Mesendoderm (in vitro differentiated cells): ENCODE measurements at regions not wholly inside any gene's neighbourhood (a gene's known extent, or its start where the extent isn't known, plus 50 kb on each side); places are given as distances from the start of the nearest gene placed in this dataset.
"Not testable (repeated sequence)": the region's sequence is repeated elsewhere in the genome, so short reads cannot be mapped to it uniquely, and the experiment has no call there.

Experiments
- DNase-seq: peaks from one replicate; pipeline ENCODE4 v3.0.0; 2013
- H2AK5ac ChIP-seq: 2 replicates; pipeline ENCODE4 v1.6.1; 2013; ENCODE audit warnings: low read length, inconsistent platforms
- H2BK120ac ChIP-seq: 2 replicates; pipeline ENCODE4 v1.6.1; 2013; ENCODE audit warnings: low read depth, mild to moderate bottlenecking, low read length, moderate library complexity, mixed read lengths
- H2BK15ac ChIP-seq: replicated peaks from 2 replicates; pipeline ENCODE4 v1.6.1; 2013; ENCODE audit warnings: low read depth, mild to moderate bottlenecking, moderate library complexity
- H2BK5ac ChIP-seq: 2 replicates; pipeline ENCODE4 v1.6.1; 2013; ENCODE audit warnings: low read length, inconsistent platforms
- H3K18ac ChIP-seq: 2 replicates; pipeline ENCODE4 v1.6.1; 2013; ENCODE audit warnings: mild to moderate bottlenecking, low read length, mixed read lengths
- H3K23ac ChIP-seq: one replicate; pipeline ENCODE4 v1.6.1; 2013; ENCODE audit warnings: low read length
- H3K27ac ChIP-seq: 2 replicates; pipeline ENCODE4 v1.5.1; 2013; ENCODE audit warnings: low read depth, mild to moderate bottlenecking, inconsistent platforms, low read length, moderate library complexity
- H3K27me3 ChIP-seq: 2 replicates; pipeline ENCODE4 v1.6.1; 2013; ENCODE audit warnings: low read length, control low read depth, mild to moderate bottlenecking, inconsistent platforms; ENCODE audit not compliant: insufficient read depth, poor library complexity
- H3K36me3 ChIP-seq: 2 replicates; pipeline ENCODE4 v1.6.1; 2013; ENCODE audit warnings: low read length, inconsistent platforms; ENCODE audit not compliant: control insufficient read depth, insufficient read depth
- H3K4ac ChIP-seq: one replicate; pipeline ENCODE4 v1.6.1; 2013; ENCODE audit warnings: low read depth, mild to moderate bottlenecking, low read length, moderate library complexity
- H3K4me1 ChIP-seq: 2 replicates; pipeline ENCODE4 v1.6.1; 2013; ENCODE audit warnings: low read depth, low read length, inconsistent platforms; ENCODE audit not compliant: control insufficient read depth
- H3K4me2 ChIP-seq: 2 replicates; pipeline ENCODE4 v1.6.1; 2013; ENCODE audit warnings: low read length
- H3K4me3 ChIP-seq: 2 replicates; pipeline ENCODE4 v1.5.1; 2013; ENCODE audit warnings: mild to moderate bottlenecking, low read length
- H3K56ac ChIP-seq: one replicate; pipeline ENCODE4 v1.6.1; 2013; ENCODE audit warnings: low read length
- H3K79me1 ChIP-seq: 2 replicates; pipeline ENCODE4 v1.6.1; 2013; ENCODE audit warnings: low read length, inconsistent platforms
- H3K79me2 ChIP-seq: 2 replicates; pipeline ENCODE4 v1.6.1; 2013; ENCODE audit warnings: mild to moderate bottlenecking, low read length; ENCODE audit not compliant: control insufficient read depth, insufficient read depth
- H3K9ac ChIP-seq: 2 replicates; pipeline ENCODE4 v1.6.1; 2013; ENCODE audit warnings: low read length, inconsistent platforms
- H4K5ac ChIP-seq: one replicate; pipeline ENCODE4 v1.6.1; 2013; ENCODE audit warnings: low read length
- H4K8ac ChIP-seq: one replicate; pipeline ENCODE4 v1.6.1; 2013; ENCODE audit warnings: low read depth, mild to moderate bottlenecking, control low read depth, low read length, moderate library complexity
- whole genome bisulfite sequencing: extraction: QIAGEN DNeasy Blood & Tissue Kit; methylation state at CpG from one replicate; pipeline ENCODE4 v1.1.7; 2013; ENCODE audit warnings: low lambda C conversion rate, missing lambda C conversion rate; ENCODE audit not compliant: insufficient coverage; ENCODE audit errors: extremely low coverage; 5-methylcytosine and 5-hydroxymethylcytosine counted together

GRCh38 chr11:26940501-26940900 is 53.4 kb upstream of the FIBIN start:
- H4K8ac ChIP-seq, H3K27ac ChIP-seq, H4K5ac ChIP-seq, H3K4ac ChIP-seq, H2BK120ac ChIP-seq, DNase-seq, H2AK5ac ChIP-seq, H2BK15ac ChIP-seq, H3K36me3 ChIP-seq, H2BK5ac ChIP-seq, H3K4me2 ChIP-seq, H3K79me1 ChIP-seq, H3K56ac ChIP-seq, H3K18ac ChIP-seq, H3K23ac ChIP-seq, H3K79me2 ChIP-seq, H3K4me1 ChIP-seq, H3K9ac ChIP-seq, H3K27me3 ChIP-seq, H3K4me3 ChIP-seq: not testable (repeated sequence)
- no CpG with 5 or more reads among the region's 2 CpGs for WGBS

- H4K8ac ChIP-seq: no peak overlapping the region
- no peak overlapping the region for H2BK15ac ChIP-seq
- no peak overlapping the region for H4K5ac ChIP-seq
- H3K4me2 ChIP-seq: no peak overlapping the region
- no peak for DNase-seq
- H3K4me3 ChIP-seq: no peak overlapping the region
- WGBS: no CpG with 5 or more reads among the region's 3 CpGs
- no peak overlapping the region for H3K56ac ChIP-seq
- no peaks in the 10 kb centered on the region for H3K36me3 ChIP-seq
- H3K9ac ChIP-seq: no peak overlapping the region
- H3K4me1 ChIP-seq: no peaks in the 10 kb centered on the region
- no peak overlapping the region for H3K23ac ChIP-seq
- no peak overlapping the region for H3K4ac ChIP-seq
- H3K18ac ChIP-seq: no peak overlapping the region
- no peak overlapping the region for H2AK5ac ChIP-seq
- no peaks in the 10 kb centered on the region for H3K79me1 ChIP-seq
- H3K27ac ChIP-seq: no peak overlapping the region
- H2BK5ac ChIP-seq: no peak overlapping the region
- no peak overlapping the region for H2BK120ac ChIP-seq
- H3K27me3 ChIP-seq: peaks cover 3% of the 10 kb centered on the region
- H3K79me2 ChIP-seq: no peaks in the 10 kb centered on the region
These were observed 51.6 kb upstream of the FIBIN start for GRCh38 chr11:26942356-26942755.

GRCh38 chr11:26943636-26944035 is 50.3 kb upstream of the FIBIN start:
- Histone ChIP-seq H3K56ac (no peak overlapping the region), H2BK120ac (no peak overlapping the region), H3K4ac (no peak overlapping the region), H3K18ac (no peak overlapping the region), H3K36me3 (no peaks in the 10 kb centered on the region), H2BK5ac (no peak overlapping the region), H4K8ac (no peak overlapping the region), H3K79me1 (no peaks in the 10 kb centered on the region), H3K79me2 (no peaks in the 10 kb centered on the region), H3K27me3 (no peaks in the 10 kb centered on the region), H4K5ac (no peak overlapping the region), H3K4me3 (no peak overlapping the region), H3K4me2 (no peak overlapping the region), H3K9ac (no peak overlapping the region), H3K27ac (no peak overlapping the region), H2AK5ac (no peak overlapping the region), H3K4me1 (no peaks in the 10 kb centered on the region), H2BK15ac (no peak overlapping the region), H3K23ac (no peak overlapping the region)
- peak; percentile 29 for DNase-seq
- no CpG with 5 or more reads among the region's 3 CpGs for WGBS
